HepG2 (cell line): ENCODE measurements at regions not wholly inside any gene's neighbourhood (a gene's known extent, or its start where the extent isn't known, plus 50 kb on each side); places are given as distances from the start of the nearest gene placed in this dataset.

Source experiments
- E2F1 ChIP-seq: sonication (generic); formaldehyde crosslinking; IDR thresholded peaks from 2 replicates; pipeline ENCODE4 v1.5.0; 2020; ENCODE audit warnings: missing genetic modification reagents
- IKZF5 ChIP-seq: IDR thresholded peaks from 2 replicates; pipeline ENCODE4 v1.6.1; 2018; ENCODE audit warnings: missing genetic modification reagents, mild to moderate bottlenecking, missing compliant biosample characterization
- NPAS2 ChIP-seq: sonication (generic); formaldehyde crosslinking; IDR thresholded peaks from 2 replicates; pipeline ENCODE4 v1.8.0; 2022; ENCODE audit warnings: mild to moderate bottlenecking, missing genetic modification reagents, borderline replicate concordance
- NR2F2 ChIP-seq: IDR thresholded peaks from 2 replicates; pipeline ENCODE4 v1.6.1; 2012; ENCODE audit warnings: low read depth, inconsistent platforms, borderline replicate concordance
- NR3C1 ChIP-seq: sonication (generic); formaldehyde crosslinking; IDR thresholded peaks from 2 replicates; pipeline ENCODE4 v1.4.0; 2020; ENCODE audit warnings: missing genetic modification reagents
- RERE ChIP-seq: IDR thresholded peaks from 2 replicates; pipeline ENCODE4 v1.6.1; 2016; ENCODE audit warnings: low read depth, missing genetic modification reagents, missing compliant biosample characterization
- SMC3 ChIP-seq: IDR thresholded peaks from 2 replicates; pipeline ENCODE4 v1.6.1; 2011; ENCODE audit warnings: low read length, improper control_type of control experiment
- TCF12 ChIP-seq, 2 experiments: fragments of 450-650 bp in 1 of 2; sonication (generic) in 1 of 2; formaldehyde crosslinking in 1 of 2; IDR thresholded peaks; 2 replicates each; pipeline versions ENCODE4 v1.6.1 to v1.8.0; 2017 to 2022; ENCODE audit warnings: antibody characterized with exemption in 1 of 2, mild to moderate bottlenecking in 1 of 2, missing genetic modification reagents in 1 of 2, moderate library complexity in 1 of 2
- ZNF276 ChIP-seq: sonication (generic); formaldehyde crosslinking; IDR thresholded peaks from 2 replicates; pipeline ENCODE4 v1.4.0; 2020; ENCODE audit warnings: mild to moderate bottlenecking, low read depth, missing genetic modification reagents
- ZNF543 ChIP-seq: sonication (generic); formaldehyde crosslinking; IDR thresholded peaks from 2 replicates; pipeline ENCODE4 v1.4.0; 2020; ENCODE audit warnings: mild to moderate bottlenecking, missing genetic modification reagents
- ZNF546 ChIP-seq: sonication (generic); formaldehyde crosslinking; conservative IDR thresholded peaks from 2 replicates; pipeline ENCODE4 v1.8.1; 2023; ENCODE audit warnings: mild to moderate bottlenecking, missing genetic modification reagents
- ZSCAN5A ChIP-seq: sonication (generic); formaldehyde crosslinking; IDR thresholded peaks from 2 replicates; pipeline ENCODE4 v1.8.0; 2022; ENCODE audit warnings: mild to moderate bottlenecking, missing genetic modification reagents, borderline replicate concordance
- TF ChIP-seq, protein P1 (sequence below): sonication (generic); formaldehyde crosslinking; IDR thresholded peaks from 2 replicates; pipeline ENCODE4 v1.9.0; 2021; ENCODE audit warnings: missing genetic modification reagents, mild to moderate bottlenecking, borderline replicate concordance
- TF ChIP-seq, protein P2 (sequence below): sonication (generic); formaldehyde crosslinking; IDR thresholded peaks from 2 replicates; pipeline ENCODE4 v1.4.0; 2020; ENCODE audit warnings: missing genetic modification reagents

GRCh38 chr12:31820832-31821231 is 92.0 kb upstream of the AMN1 start (continued):
- TF ChIP-seq, protein P1, sequence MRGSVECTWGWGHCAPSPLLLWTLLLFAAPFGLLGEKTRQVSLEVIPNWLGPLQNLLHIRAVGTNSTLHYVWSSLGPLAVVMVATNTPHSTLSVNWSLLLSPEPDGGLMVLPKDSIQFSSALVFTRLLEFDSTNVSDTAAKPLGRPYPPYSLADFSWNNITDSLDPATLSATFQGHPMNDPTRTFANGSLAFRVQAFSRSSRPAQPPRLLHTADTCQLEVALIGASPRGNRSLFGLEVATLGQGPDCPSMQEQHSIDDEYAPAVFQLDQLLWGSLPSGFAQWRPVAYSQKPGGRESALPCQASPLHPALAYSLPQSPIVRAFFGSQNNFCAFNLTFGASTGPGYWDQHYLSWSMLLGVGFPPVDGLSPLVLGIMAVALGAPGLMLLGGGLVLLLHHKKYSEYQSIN (CRISPR knock-in tag): no peak
- TF ChIP-seq RERE (CRISPR knock-in tag) (no peak), ZNF546 (CRISPR knock-in tag) (no peak), NR3C1 (CRISPR knock-in tag) (no peak), TCF12 (IDR thresholded peaks at IDR 0.05) (no peak), TCF12 (CRISPR knock-in tag; IDR thresholded peaks at IDR 0.05) (no peak), ZSCAN5A (CRISPR knock-in tag) (no peak), NR2F2 (no peak), IKZF5 (CRISPR knock-in tag) (no peak), NPAS2 (CRISPR knock-in tag) (no peak), ZNF276 (CRISPR knock-in tag) (no peak), ZNF543 (CRISPR knock-in tag) (no peak), SMC3 (no peak), E2F1 (CRISPR knock-in tag) (no peak)
- TF ChIP-seq, protein P2, sequence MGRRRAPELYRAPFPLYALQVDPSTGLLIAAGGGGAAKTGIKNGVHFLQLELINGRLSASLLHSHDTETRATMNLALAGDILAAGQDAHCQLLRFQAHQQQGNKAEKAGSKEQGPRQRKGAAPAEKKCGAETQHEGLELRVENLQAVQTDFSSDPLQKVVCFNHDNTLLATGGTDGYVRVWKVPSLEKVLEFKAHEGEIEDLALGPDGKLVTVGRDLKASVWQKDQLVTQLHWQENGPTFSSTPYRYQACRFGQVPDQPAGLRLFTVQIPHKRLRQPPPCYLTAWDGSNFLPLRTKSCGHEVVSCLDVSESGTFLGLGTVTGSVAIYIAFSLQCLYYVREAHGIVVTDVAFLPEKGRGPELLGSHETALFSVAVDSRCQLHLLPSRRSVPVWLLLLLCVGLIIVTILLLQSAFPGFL (CRISPR knock-in tag): no peak
- TF ChIP-seq, all 625 proteins: peak for 0
